ENCODE measurements at regions not wholly inside any gene's neighbourhood (a gene's known extent, or its start where the extent isn't known, plus 50 kb on each side); places are given as distances from the start of the nearest gene placed in this dataset.
A peak's percentile ranks its signal among the peaks of the same experiment; 100 is the strongest.

GRCh38 chr3:66709532-66709931 lies 208.7 kb upstream of the LRIG1 start:
- in situ Hi-C loops (cut with MboI; ENCODE audit: low pct_ligation_motif_present in 1 of 4, low pct_unique_long_range_greater_than_20kb in 1 of 4, low sequenced_read_pairs in 3 of 4), result no loop called here
- TF ChIP-seq POLR2A (IDR thresholded peaks at IDR 0.05), result no peak
- TF ChIP-seq EP300 (IDR thresholded peaks at IDR 0.05; ENCODE audit: low read depth), result peak; percentile 68
- TF ChIP-seq CTCF (IDR thresholded peaks at IDR 0.05), result no peak
- peak; percentile 70 to 88 (median 73) for TF ChIP-seq POLR2AphosphoS5 (IDR thresholded peaks at IDR 0.05)
- intact Hi-C loops (cut with DNase I; ENCODE audit: low total_unique reads), result loop anchor here (5.0 to 10.0 kb wide), 2 partner anchors 152 to 295 kb away; no protein-coding TSS in a partner anchor
- no peaks in the 10 kb centered on the region for H3K9me3 ChIP-seq
- 51 to 60% methylated on average over 1 to 3 of the region's 3 CpGs for WGBS, 2 donors (ENCODE audit: low coverage in 1 of 2)
- H3K4me1 ChIP-seq, result no peaks in the 10 kb centered on the region
- H3K4me3 ChIP-seq, result no peak overlapping the region
- no peaks in the 10 kb centered on the region for H3K27me3 ChIP-seq
- DNase-seq, result no peak
- H3K27ac ChIP-seq, result peak overlapping the region in 3 of 4 donors; percentile 11 to 60 (median 41)
- H3K36me3 ChIP-seq, result no peaks in the 10 kb centered on the region

DNA sequence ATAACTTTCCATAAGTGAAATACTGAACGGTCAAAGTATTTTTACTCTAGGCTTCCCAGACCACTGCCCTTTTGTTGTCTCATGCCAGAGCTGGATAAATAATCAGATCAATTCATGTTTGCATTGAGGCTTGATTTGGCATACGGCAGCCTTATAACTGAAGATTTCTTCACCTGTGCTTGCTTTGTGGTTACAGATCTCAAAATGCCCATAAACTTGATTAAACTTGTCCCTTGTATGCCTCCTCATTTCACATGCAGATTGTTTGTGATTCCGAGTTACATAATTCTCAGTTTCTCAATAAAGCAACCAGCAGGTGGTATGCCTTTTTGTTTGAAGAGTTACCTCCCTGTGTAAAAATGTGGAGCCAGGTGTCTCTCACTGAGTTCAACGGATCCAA lies 211.4 kb upstream of the LRIG1 start:
- no peak overlapping the region for H3K27ac ChIP-seq
- in situ Hi-C loops (cut with MboI; ENCODE audit: low pct_ligation_motif_present in 1 of 4, low pct_unique_long_range_greater_than_20kb in 1 of 4, low sequenced_read_pairs in 3 of 4), result no loop called here

DNA sequence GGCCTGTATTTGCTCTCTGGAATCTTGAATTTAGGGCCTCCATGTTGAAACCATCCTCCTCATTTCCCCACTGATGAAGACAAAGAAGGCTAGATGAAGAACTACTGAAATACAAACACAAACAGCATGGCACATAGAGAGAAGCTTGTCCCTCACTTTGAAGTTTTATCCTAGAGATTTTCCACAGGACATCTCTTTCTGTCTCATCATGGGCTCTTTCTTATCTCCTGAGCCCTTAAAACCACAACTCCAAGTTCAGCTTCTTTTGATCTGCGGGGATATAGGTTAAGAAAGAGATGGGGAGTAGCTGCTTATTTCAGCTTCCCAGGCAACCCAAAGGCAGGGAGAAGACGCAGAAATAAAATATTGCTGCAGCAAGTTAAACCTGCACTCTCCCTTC lies 213.1 kb upstream of the LRIG1 start:
- no peaks in the 10 kb centered on the region for H3K36me3 ChIP-seq
- no peak for TF ChIP-seq POLR2A (IDR thresholded peaks at IDR 0.05)
- no peak for TF ChIP-seq POLR2AphosphoS5 (IDR thresholded peaks at IDR 0.05)
- no peak for DNase-seq
- no peak overlapping the region for H3K27ac ChIP-seq
- H3K4me1 ChIP-seq, result no peaks in the 10 kb centered on the region
- whole genome bisulfite sequencing, 2 donors (ENCODE audit: low coverage in 1 of 2), result 70% methylated on average over 2 of the region's 2 CpGs
- in situ Hi-C loops (cut with MboI; ENCODE audit: low pct_ligation_motif_present in 1 of 4, low pct_unique_long_range_greater_than_20kb in 1 of 4, low sequenced_read_pairs in 3 of 4), result no loop called here
- no peaks in the 10 kb centered on the region for H3K27me3 ChIP-seq
- intact Hi-C loops (cut with DNase I; ENCODE audit: low total_unique reads), result no loop called here
- no peak overlapping the region for H3K4me3 ChIP-seq
- H3K9me3 ChIP-seq, result no peaks in the 10 kb centered on the region

More for the DNA sequence above, 211.4 kb upstream of the LRIG1 start:
- no peak for TF ChIP-seq EP300 (IDR thresholded peaks at IDR 0.05; ENCODE audit: low read depth)
- no peak for TF ChIP-seq POLR2A (IDR thresholded peaks at IDR 0.05)
- TF ChIP-seq CTCF (IDR thresholded peaks at IDR 0.05), result no peak
- no peak for TF ChIP-seq POLR2AphosphoS5 (IDR thresholded peaks at IDR 0.05)
- Histone ChIP-seq H3K36me3 (no peaks in the 10 kb centered on the region), H3K4me1 (no peaks in the 10 kb centered on the region), H3K27me3 (no peaks in the 10 kb centered on the region), H3K4me3 (no peak overlapping the region), H3K9me3 (no peaks in the 10 kb centered on the region)
- WGBS, 2 donors (ENCODE audit: low coverage in 1 of 2), result 34 to 45% methylated on average over 4 of the region's 4 CpGs
- intact Hi-C loops (cut with DNase I; ENCODE audit: low total_unique reads), result no loop called here
- no peak for DNase-seq

DNA sequence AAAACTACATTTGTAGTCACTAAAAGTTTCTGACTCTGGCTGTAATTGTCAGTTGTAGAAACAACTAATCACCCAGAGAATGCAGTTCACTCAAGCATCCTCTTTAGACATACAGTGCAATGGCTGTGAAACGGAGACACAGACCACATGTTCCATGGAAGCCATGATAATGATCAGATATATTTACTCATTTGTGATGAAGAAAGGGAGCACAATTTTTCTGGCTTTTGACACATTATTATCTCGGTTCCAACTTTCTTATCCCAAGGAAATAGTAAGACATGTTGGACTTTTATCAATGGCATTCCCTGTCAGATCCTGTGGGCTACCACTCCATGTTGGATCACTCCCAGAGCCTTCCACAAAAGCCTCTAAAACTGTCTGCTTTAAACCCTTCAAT lies 215.0 kb upstream of the LRIG1 start:
- intact Hi-C loops (cut with DNase I; ENCODE audit: low total_unique reads), result no loop called here
- no peak for DNase-seq
- Histone ChIP-seq H3K27me3 (no peaks in the 10 kb centered on the region), H3K27ac (no peak overlapping the region), H3K4me3 (no peak overlapping the region), H3K4me1 (peaks cover 0 to 2% (median 0%) of the 10 kb centered on the region in 4 donors), H3K36me3 (no peaks in the 10 kb centered on the region), H3K9me3 (no peaks in the 10 kb centered on the region)
- 71 to 75% methylated on average over 2 of the region's 2 CpGs for WGBS, 2 donors (ENCODE audit: low coverage in 1 of 2)
- no peak for TF ChIP-seq CTCF (IDR thresholded peaks at IDR 0.05)
- TF ChIP-seq EP300 (IDR thresholded peaks at IDR 0.05; ENCODE audit: low read depth), result no peak
- no peak for TF ChIP-seq POLR2A (IDR thresholded peaks at IDR 0.05)
- TF ChIP-seq POLR2AphosphoS5 (IDR thresholded peaks at IDR 0.05), result no peak
- in situ Hi-C loops (cut with MboI; ENCODE audit: low pct_ligation_motif_present in 1 of 4, low pct_unique_long_range_greater_than_20kb in 1 of 4, low sequenced_read_pairs in 3 of 4), result no loop called here

GRCh38 chr3:66717806-66718205 lies 217.0 kb upstream of the LRIG1 start:
- WGBS, 2 donors (ENCODE audit: low coverage in 1 of 2), result 92 to 98% methylated on average over 5 to 7 of the region's 7 CpGs
- no peaks in the 10 kb centered on the region for H3K27me3 ChIP-seq
- H3K9me3 ChIP-seq, result no peaks in the 10 kb centered on the region
- TF ChIP-seq EP300 (IDR thresholded peaks at IDR 0.05; ENCODE audit: low read depth) (no peak), CTCF (IDR thresholded peaks at IDR 0.05) (no peak), POLR2A (IDR thresholded peaks at IDR 0.05) (no peak), POLR2AphosphoS5 (IDR thresholded peaks at IDR 0.05) (no peak)
- in situ Hi-C loops (cut with MboI; ENCODE audit: low pct_ligation_motif_present in 1 of 4, low pct_unique_long_range_greater_than_20kb in 1 of 4, low sequenced_read_pairs in 3 of 4) (no loop called here), intact Hi-C loops (cut with DNase I; ENCODE audit: low total_unique reads) (no loop called here)
- no peak overlapping the region for H3K27ac ChIP-seq
- DNase-seq, result no peak
- H3K4me3 ChIP-seq, result no peak overlapping the region
- H3K4me1 ChIP-seq, result peaks cover 0 to 2% (median 0%) of the 10 kb centered on the region in 4 donors
- H3K36me3 ChIP-seq, result no peaks in the 10 kb centered on the region

Data from transverse colon (tissue), 4 donors.